IPS-18c (cell line): ENCODE measurements at regions not wholly inside any gene's neighbourhood (a gene's known extent, or its start where the extent isn't known, plus 50 kb on each side); places are given as distances from the start of the nearest gene placed in this dataset.

Experiments
- H3K4me3 ChIP-seq: 2 replicates; pipeline ENCODE4 v1.7.0; 2013; ENCODE audit warnings: low read depth, mild to moderate bottlenecking, low read length, moderate library complexity; ENCODE audit not compliant: insufficient read depth
- H3K9me3 ChIP-seq: one replicate; pipeline ENCODE4 v1.6.1; 2013; ENCODE audit warnings: mild to moderate bottlenecking, low read length, moderate library complexity; ENCODE audit not compliant: control insufficient read depth, insufficient read depth

DNA sequence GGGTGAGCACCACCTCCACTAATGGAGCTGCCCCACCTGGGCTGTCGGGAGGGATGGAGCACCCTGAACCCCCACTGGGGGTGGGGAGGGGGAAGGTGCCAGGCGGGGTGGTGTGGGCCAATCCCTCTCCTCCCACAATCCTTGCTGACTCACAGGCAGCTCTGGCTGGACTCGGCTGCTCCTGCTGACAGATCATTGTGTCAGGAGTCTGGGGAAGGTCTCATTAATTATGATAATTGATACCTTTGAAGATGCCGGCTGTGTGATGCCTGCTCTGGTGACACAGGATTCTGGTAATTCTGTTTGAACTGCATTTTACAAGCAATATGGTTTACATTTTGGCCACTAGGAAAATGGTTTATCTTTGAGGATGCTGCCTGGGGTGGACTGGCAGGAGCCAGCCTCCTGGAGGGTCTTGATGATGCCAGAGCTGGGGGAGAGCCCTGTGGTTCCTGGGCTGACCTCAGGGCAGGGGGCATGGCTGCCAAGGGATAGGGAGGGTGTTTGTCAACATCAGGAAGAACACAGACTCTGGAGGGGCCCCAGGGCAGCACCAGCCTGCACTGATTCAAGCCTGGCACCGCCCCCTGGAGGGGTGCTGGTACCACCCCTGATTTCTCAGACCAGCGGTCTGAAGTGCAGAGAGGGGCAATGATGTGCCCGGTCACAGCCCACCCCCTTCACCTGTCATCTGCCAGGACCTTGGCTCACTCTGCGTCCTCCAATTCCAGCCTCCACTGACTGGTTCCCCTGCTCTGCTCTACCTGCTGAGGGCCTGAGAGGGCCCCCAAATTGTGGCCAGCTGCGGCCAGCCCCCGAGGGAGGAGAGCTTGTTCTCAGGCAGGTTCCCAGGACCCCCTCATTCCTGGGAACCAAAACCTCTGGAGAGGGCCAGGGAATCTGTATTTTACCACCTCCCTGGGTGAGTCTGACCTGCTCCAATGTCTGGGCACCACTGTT is 338.8 kb downstream of the MATN1 start:
- Histone ChIP-seq H3K4me3 (no peak overlapping the region), H3K9me3 (no peaks in the 10 kb centered on the region)

DNA sequence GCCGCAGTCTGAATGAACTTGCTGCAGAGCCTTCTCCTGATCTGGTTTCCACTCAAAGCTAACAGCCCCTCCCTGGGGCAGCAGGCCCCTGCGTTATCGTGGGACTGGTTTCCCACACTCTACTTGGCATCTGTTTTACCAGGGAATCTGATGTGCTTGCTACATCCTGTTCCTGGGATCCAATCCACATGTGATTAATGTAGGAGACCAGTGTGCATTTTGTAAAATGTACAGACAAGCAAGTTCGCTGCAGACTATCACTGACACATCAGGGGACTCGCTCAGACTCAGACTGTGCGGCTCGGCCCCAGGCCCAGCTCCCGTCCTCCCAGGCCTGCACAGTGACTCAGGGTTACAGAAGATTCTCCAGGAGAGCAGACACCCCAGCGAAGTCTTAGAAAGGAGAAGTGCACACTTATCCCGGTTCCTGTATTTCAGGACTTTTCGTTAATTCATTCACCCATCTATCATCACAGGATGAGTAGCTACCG is 340.1 kb downstream of the MATN1 start:
- H3K4me3 ChIP-seq, result no peak overlapping the region
- H3K9me3 ChIP-seq, result no peaks in the 10 kb centered on the region

DNA sequence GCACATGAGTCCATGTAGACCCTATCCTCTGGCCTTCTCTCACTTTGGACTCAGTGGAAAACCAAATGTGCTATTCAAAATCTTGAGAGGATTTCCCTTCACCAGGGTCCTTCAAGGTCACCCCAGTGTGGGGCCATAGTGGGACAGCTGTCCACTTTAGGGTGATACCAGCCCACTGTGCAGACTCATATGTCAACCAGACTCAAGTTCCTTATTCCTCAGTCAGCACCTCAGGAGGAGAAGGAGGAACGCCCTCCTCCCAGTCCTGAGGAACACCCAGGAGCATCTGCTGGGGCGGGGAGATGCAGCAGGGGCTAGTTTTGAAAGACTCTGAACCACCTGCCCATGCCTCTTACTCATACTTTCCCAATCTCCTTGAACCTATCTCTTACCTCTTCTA is 340.9 kb downstream of the MATN1 start:
- Histone ChIP-seq H3K4me3 (no peak overlapping the region), H3K9me3 (no peaks in the 10 kb centered on the region)

DNA sequence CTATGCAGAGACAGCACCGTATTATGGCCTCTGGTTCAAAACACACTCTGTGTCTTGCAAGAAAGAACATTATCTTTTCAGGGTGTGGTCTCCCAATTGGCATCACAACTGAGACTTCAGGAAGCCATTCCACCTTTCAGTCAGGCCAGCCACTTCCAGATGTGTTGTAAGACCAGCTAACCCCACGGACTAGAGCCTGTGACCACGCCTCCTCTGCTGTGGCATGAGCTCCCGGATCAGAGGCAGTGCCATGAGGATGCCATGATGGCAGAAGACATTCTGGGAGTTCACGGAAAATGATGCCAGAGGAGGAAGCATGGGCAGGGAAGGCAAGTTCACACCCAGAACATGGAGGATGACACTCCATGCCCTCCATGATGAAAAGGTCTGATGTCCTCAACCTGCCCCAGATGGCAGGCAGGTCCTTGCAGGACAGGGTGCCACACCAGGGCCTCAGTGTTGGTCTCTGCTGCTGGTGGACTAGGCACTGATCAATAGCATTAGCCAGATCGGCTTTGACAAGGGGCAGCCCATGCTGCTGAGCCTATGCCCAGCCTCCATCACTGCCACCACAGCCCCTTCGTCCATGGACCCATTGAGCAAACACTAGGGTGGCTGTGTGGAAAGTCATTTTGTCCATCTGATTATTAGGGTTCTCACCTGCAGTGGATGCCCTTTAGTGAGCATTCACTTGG is 341.6 kb downstream of the MATN1 start:
- Histone ChIP-seq H3K4me3 (no peak overlapping the region), H3K9me3 (no peaks in the 10 kb centered on the region)

DNA sequence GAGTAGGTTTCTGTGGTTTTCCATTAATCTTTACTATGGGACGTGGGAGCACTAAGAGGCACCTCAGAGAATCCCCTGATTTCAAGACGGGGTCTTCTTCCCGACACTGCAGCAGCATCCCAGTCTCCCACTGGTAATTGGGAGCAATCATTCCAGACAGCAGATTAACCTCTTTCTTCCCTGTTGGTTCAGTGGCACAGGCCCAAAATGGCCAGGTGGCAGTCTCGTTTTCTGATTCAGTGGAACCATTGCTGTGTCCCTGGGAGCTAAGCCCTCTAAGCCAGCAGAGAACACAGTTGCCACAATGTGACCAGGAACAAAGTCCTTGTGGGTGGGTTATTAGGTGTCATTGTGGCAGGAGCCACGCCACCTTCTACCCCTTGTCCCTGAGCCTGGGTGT is 342.1 kb downstream of the MATN1 start:
- no peak overlapping the region for H3K4me3 ChIP-seq
- H3K9me3 ChIP-seq, result no peaks in the 10 kb centered on the region

DNA sequence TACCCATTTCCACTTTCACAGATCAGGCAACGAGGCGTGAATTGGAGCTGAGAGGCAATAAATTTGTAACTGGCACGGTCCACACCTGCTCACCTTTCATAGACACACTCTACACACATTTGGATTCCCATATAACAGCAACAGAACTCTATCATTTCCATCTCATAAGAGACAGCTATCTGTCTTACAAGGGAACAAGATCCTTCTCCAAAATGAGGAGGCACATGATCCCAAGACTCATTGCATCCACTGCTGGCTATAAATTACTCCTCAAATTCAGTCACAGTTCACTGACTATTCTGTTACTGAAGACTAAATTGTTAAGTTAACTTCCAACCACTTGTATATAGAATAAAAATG is 342.8 kb downstream of the MATN1 start:
- no peaks in the 10 kb centered on the region for H3K9me3 ChIP-seq

DNA sequence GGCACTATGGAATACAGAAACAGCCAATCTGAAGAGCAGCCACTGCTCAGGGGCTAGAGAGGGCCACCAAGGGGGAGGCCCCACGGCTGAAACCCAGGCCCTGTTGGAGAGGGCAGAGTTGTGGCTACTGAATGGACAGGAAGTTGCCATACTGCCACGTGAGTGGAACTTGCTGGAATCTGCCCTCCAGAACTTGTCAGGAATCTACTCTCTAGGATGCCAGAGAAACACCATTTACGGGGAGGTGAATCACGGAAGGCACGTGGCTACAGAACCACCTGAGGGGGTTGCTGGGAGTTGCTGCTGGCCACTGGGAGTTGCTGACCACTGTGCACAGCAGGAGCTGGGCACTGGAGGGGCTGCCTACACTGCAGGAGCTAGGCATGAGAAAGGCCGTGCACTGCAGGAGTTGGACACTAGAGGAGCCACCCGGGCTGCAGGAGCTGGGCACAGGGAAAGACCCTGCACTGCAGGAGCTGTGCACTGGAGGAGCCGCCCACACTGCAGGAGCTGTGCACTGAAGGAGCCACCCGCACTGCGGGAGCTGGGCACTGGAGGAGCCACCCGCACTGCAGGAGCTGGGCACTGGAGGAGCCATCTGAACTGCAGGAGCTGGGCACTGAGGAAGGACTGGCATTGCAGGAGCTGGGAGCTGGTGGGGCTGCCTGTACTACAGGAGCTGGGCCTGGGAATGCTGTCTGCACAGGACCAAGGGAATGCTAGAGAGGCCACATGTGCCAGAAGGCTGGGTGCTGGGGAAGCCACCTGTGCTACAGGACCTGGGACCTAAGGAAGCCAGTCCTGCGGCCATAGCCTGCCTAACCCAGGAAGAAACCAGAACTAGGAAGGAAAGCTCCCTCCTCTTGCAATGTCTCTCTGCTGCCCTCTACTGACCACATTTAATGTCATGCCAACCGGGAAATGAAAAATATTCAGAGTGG is 343.4 kb downstream of the MATN1 start:
- no peak overlapping the region for H3K4me3 ChIP-seq
- no peaks in the 10 kb centered on the region for H3K9me3 ChIP-seq

More for the DNA sequence above, 342.8 kb downstream of the MATN1 start:
- no peak overlapping the region for H3K4me3 ChIP-seq

DNA sequence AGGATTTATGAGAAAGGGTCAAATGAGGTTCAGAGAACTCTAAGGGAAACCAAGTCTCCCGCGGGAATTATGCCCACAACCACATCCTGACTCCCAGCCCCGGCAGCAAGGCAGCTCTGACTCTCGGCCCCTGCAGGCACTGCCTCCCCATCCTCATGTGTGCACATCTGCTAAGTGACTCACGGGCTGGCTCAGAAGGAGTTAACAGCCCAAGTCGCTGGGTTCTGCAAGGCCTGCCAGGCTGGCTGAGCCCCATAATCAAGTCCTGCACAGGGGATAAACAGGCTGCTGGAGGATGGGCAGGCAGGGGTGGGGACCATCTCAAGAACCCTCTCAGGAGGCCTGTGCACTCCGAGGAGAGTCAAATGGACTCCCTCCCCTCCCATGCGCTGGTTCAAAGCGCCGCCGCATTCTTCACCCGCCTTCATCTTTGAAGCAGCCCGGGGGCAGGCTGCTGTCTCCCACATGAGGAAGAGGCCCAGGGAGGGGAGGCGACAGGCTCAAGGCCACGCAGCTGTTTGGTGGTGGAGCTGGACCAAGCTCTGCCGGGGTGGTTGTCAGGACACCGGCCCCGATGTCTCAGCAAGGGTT is 344.3 kb downstream of the MATN1 start:
- H3K4me3 ChIP-seq, result no peak overlapping the region
- no peaks in the 10 kb centered on the region for H3K9me3 ChIP-seq

DNA sequence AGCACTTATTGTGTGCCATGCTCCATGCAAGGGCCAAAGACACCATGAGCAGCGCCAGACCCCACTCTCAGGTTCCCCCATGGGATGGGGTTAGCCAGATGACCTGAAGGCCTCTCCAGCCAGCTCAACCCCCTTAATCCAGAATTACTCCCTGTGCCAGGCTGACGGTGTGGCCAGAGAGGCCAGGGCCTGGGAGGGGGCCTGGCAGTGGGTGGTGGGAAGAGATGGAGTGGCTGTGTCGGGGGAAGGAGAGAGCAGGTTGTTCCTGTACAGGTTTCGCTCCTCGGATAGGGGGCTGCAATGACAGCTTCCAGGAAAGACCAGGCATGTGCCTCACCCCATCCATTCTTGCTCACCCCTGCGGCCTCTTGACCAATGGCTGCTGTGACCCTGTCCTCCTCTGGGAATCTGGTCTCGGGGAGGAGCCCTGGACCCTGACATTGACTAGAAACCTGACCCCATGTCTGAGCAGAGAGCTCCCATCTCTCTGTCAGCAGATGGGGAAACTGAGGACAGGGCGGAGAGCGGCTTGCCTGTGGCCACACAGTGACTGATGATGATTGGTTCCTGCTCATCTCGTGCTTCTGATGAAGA is 345.3 kb downstream of the MATN1 start:
- Histone ChIP-seq H3K9me3 (no peaks in the 10 kb centered on the region), H3K4me3 (no peak overlapping the region)

DNA sequence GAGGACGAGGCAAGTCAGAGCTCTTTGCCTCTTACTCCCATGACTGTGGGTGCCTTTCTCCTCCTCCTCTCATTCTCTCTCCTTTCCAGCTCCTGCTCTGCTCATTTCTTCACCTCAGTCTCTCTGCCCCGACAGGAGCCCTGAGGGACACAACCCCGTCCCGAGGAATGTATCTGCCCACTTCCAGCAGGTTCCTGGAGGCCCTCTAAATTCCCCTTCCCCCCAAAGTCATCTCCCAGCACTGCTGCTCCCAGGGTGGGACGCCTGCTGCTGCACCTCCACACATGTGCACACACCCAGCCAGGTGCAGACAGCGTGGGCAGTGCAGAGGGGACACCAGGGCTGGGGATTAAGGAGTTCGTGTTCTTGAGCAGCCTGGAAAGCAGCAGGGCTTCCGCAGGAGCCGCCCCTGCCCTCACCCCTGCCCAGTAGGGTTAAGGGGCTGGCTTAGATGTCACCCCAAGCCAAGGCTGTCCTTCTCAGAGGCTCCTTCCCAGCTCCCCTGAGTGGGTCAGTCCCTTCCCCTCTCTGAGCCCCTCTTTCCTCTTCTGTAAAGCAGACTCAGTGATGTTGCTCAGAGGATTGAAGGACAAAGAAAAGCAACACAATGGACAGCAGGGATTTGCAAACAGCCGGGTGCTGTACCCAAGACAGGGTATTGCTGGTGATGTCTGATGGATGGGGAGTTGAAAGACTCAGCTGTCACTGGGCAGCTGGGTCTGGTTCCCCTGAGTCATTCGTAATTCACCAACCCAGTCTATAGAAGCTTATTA is 346.0 kb downstream of the MATN1 start:
- Histone ChIP-seq H3K9me3 (no peaks in the 10 kb centered on the region), H3K4me3 (no peak overlapping the region)

DNA sequence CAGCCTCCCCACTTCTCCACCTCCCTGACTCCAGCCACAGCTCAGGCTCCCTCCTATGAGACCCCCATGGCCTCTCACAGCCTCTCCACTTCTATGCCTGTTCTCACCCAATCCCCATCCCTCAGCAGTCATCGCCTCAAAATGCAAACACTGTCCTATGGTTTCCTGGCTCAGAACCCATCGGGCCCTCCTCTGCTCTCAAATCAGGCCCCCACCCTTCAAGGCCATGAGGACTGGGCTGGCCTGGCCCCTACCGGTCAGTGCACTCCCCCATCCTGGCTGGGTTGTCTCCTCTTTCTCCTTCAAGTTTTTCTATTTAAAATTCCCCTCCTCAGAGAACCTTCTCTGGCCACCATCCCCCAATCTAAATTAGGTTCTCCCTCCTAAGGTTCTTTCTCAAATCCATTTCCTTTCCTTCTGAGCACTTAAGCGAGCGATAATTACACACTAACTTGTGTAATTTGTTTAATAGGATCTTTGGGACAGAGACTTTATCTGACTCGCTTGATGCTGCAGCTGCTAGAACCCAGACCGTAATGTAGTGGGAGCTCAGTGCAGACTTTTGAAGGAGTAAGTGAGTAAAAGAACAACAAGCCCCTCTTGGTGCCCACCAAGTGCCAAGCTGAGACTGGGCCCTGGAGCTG is 347.2 kb downstream of the MATN1 start:
- Histone ChIP-seq H3K9me3 (no peaks in the 10 kb centered on the region), H3K4me3 (no peak overlapping the region)

DNA sequence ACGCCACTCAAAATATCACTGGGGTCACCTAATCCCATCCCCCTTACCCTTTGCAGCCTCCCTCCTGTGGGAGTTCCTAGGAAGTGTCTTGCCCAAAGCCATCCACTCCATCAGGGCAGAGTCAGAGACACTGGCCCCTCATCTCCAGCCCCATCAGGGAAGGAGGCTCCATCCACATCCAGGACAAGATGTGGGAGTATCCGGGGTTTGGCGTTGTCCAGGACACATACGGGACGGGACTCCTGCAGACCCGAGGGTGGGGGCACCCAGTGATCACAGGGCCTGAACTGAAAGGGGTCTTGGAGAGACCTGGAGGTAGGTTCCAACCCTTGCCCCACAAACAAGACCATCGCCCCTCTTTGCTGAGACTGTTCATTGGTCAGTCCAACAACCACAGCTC is 348.2 kb downstream of the MATN1 start:
- H3K4me3 ChIP-seq, result no peak overlapping the region
- no peaks in the 10 kb centered on the region for H3K9me3 ChIP-seq

DNA sequence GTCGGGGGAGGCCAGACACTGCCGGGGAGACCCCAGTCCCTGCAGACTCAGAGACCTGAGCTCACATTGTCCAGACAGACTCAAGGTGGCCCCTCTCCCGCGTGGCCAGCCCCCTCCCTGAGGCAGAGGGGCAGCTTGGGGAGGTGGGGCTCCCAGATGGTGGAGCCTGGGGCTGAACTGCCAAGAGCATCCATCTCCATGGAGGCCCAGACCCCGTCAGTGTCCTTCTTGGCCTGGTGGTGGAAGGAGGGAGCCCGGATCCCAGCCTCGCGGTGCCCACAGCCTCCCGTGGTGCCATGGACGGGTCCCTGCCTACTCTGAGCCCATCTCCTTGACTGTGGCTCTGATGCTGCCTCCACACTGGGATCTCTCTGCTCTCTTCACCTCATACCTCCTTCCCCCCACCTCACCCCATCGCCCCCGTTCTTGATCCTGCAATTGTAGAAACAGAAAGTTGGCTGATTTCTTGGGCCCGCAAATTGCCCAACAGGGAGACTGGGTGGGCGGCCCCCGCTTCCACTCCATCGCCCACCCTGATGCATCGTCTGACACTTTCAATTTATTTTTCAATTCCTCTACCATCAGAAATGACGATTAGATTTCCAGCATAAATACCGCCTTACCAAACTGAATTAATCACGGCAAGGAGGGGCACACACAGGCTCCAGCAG is 348.9 kb downstream of the MATN1 start:
- no peaks in the 10 kb centered on the region for H3K9me3 ChIP-seq
- no peak overlapping the region for H3K4me3 ChIP-seq

DNA sequence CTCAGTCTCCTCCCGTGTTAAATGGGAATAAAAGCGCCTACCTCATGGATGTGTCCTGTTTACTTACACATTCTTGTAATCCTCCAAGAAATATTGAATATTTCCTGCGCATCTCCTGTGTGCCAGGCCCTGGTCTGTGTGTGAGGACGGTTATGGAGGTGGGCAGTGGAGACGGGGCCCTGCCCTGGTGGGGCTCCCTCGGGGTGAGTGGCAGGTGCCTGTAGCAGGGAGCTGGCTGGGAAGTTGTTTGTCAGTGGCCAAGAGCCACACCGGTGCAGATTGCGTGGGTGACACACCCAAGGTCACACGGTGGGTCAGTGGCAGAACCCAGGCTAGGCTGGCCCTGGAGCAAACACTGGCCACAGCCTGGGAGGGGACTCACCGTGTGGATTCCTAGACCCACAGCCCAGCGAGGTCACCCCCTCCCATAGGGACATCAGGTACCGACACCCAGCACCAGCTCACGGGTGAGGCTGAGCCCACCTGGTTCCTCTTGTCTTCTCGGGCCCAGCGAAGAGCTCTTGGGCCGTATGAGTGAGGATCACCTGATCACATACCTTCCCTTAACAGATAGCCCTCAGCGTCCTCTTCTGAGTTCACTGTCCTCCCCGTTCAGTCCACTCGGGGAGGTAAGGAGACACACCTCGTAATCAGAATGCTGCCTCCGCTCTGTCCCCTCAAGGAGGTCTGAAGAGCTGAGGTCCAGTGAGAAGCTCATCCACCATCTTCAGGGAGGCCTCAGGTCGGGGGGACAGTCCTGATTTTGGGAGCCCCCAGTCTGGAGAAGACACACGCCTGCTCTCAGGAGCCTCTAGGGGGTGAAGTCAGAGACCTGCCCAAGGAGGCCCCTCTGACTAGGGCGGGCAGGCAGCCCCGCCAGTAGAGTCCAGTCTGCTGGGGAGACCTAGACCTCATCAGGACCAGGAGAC is 349.6 kb downstream of the MATN1 start:
- H3K4me3 ChIP-seq, result no peak overlapping the region
- no peaks in the 10 kb centered on the region for H3K9me3 ChIP-seq
